Choroid plexus epithelial cell (primary cell): ENCODE measurements at regions not wholly inside any gene's neighbourhood (a gene's known extent, or its start where the extent isn't known, plus 50 kb on each side); places are given as distances from the start of the nearest gene placed in this dataset.

Experiments used
- DNase-seq: peaks from one replicate; pipeline ENCODE4 v3.0.0-alpha.2; 2010; ENCODE audit warnings: low read depth
- H3K4me3 ChIP-seq: 2 replicates; pipeline ENCODE4 v1.5.1; 2011; ENCODE audit warnings: low read depth, mild to moderate bottlenecking, control low read depth, low read length, moderate library complexity
- TF ChIP-seq, protein P1 (sequence below): conservative IDR thresholded peaks from 2 replicates; pipeline ENCODE4 v1.5.1; 2011; ENCODE audit warnings: low read depth, mild to moderate bottlenecking, control low read depth, inconsistent platforms, low read length, moderate library complexity

- no peak for DNase-seq
- H3K4me3 ChIP-seq: no peak overlapping the region
- TF ChIP-seq, protein P1, sequence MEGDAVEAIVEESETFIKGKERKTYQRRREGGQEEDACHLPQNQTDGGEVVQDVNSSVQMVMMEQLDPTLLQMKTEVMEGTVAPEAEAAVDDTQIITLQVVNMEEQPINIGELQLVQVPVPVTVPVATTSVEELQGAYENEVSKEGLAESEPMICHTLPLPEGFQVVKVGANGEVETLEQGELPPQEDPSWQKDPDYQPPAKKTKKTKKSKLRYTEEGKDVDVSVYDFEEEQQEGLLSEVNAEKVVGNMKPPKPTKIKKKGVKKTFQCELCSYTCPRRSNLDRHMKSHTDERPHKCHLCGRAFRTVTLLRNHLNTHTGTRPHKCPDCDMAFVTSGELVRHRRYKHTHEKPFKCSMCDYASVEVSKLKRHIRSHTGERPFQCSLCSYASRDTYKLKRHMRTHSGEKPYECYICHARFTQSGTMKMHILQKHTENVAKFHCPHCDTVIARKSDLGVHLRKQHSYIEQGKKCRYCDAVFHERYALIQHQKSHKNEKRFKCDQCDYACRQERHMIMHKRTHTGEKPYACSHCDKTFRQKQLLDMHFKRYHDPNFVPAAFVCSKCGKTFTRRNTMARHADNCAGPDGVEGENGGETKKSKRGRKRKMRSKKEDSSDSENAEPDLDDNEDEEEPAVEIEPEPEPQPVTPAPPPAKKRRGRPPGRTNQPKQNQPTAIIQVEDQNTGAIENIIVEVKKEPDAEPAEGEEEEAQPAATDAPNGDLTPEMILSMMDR: no peak
These were observed 257.9 kb downstream of the OTOL1 start for GRCh38 chr3:161754420-161755053.

GRCh38 chr3:161759444-161759843 lies 262.8 kb downstream of the OTOL1 start:
- no peak for DNase-seq
- TF ChIP-seq, protein P1: no peak
- no peak overlapping the region for H3K4me3 ChIP-seq

DNA sequence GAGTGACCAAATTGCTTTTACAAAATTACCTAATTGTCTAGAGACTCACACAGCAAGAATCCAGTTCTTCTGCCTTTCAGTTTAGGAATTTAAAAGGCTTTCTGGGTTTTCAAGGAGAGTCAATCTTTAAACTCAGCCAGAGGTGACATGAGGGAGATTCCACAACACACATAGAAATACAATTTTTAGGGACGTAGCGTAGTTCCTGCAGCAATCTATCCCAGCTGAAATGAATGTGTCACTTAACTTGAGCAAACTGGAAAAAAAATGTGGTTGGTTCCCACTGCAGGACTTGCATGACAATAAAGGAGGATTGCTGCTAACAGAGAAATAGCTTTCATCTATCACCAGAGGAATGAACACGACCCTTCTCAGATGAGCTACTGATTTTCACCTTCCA lies 269.7 kb downstream of the OTOL1 start:
- TF ChIP-seq, protein P1: no peak
- DNase-seq: no peak
- no peak overlapping the region for H3K4me3 ChIP-seq

- no peak overlapping the region for H3K4me3 ChIP-seq
- DNase-seq: peak; percentile 28
- TF ChIP-seq, protein P1: no peak
These were observed 274.1 kb downstream of the OTOL1 start for GRCh38 chr3:161770484-161771386.

DNA sequence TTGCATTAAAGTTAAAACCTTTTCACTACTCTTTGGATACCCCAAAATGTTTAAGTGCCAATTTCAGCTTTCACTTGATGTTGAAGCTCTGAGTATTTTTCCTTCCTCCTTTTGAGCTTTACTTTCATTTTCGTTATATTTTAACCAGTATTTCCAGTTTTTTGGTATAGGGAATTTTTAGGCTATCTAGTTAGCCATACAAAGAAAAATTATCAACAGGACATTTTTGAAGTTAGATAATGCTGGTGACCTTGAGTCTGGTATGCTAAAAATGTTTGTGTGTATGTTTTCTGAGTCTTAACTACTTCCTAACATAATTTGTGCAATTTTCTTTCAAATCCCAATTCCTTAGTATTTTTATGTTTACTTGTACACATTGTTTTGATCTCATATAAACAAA lies 284.8 kb downstream of the OTOL1 start:
- peak; percentile 5 for DNase-seq
- TF ChIP-seq, protein P1: no peak
- no peak overlapping the region for H3K4me3 ChIP-seq

GRCh38 chr3:161793194-161793930 lies 296.8 kb downstream of the OTOL1 start:
- TF ChIP-seq, protein P1: no peak

More at GRCh38 chr3:161793194-161793930, 296.8 kb downstream of the OTOL1 start:
- no peak overlapping the region for H3K4me3 ChIP-seq
- no peak for DNase-seq
